GM21447 (cell line): ENCODE measurements at regions not wholly inside any gene's neighbourhood (a gene's known extent, or its start where the extent isn't known, plus 50 kb on each side); places are given as distances from the start of the nearest gene placed in this dataset.
"Not testable (repeated sequence)": the region's sequence is repeated elsewhere in the genome, so short reads cannot be mapped to it uniquely, and the experiment has no call there.

Experiments
- ATAC-seq: cut with Tn5 transposase; IDR thresholded peaks from one replicate; pipeline ENCODE4 v1.9.1; 2021; ENCODE audit not compliant: unreplicated experiment

DNA sequence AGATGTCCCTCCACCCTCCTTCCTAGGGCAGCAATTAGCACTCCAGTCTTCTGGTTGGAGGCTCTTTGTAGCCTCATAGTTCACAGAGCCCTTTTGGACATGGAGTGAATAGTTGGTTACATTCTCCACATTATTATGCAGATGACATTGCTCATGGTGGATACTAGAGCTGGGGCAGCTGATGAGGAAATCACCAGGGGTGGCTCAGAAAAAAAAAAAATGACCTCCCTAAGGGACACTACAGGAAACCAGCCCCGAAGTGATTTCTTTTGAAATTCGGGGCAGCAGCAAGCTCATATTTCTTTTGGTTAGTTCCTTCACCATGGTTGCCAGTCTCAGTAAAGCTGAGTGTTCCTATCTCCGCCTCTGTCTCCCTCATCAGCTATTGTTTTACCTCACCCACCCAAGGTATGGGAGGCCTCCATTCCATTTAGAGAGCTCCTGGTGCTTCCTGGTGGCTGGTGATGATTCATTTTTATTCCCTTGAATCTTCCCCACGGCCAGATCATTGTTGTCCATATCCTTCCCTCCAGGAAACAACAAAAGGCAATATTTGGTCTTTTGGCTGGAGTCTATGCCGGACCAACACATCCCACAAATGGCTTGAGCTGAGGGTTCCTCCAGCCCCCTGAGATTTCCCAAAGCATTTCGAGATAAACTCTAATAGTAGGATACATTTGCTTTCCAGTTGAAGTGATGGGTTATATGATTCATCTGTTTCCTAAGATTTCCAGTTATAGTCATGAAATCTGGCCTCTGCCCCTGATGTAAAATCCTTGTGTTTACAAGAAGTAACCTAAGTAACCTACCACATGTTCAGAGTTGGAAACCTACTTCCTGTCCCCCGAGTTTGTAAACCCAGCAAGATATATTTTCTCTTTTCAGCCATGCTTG, 56.2 kb upstream of the NID2 start:
- ATAC-seq: no peak

DNA sequence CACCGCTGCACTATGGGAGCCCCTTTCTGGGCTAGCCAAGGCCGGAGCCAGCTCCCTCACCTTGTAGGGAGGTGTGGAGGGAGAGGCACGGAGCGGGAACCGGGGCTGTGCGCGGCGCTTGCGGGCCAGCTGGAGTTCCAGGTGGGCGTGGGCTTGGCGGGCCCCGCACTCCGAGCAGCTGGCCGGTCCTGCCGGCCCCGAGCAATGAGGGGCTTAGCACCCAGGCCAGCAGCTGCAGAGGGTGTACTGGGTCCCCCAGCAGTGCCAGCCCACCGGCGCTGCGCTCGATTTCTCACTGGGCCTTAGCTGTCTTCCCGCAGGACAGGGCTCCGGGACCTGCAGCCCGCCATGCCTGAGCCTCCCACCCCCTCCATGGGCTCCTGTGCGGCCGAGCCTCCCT, 53.3 kb upstream of the NID2 start:
- ATAC-seq: not testable (repeated sequence)

DNA sequence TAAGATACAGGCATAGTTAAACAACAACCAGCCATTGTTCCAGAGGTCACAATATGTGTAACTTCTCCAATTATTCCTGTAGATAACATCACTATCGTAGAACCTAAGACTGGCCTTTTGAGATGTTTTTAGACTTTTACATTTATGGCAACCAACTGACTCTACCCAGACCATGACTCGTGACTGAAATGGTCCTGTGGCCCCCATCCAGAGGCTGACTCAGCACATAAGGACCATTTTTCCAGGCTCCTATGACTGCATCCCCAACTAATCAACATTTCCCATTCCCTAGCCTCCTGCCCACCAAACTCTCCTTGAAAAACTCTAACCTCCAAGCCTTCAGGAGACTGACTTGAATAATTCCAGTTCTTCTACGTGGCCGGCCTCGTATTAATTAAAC, 52.6 kb upstream of the NID2 start:
- no peak for ATAC-seq

DNA sequence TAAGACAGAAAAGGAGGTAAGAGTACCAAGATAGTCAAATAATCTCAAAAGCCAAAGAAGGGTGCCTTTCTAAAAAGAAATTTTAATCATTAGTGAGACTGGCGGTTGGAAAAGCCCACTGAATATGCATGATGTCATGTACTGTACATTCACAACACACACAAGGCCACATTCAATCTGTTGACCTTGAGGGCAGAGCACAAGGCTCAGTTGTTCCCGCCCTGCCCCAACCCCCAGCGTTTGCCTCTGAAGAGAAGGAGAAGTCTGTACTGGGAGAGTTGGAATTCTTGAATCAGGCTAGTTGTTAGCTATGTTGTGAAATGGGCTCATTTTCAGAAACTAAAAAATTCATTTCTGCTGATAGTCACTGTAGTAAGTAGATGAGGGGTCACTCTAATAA, 50.2 kb upstream of the NID2 start:
- no peak for ATAC-seq
